GM21529 (cell line): ENCODE measurements at regions not wholly inside any gene's neighbourhood (a gene's known extent, or its start where the extent isn't known, plus 50 kb on each side); places are given as distances from the start of the nearest gene placed in this dataset.
"Not testable (repeated sequence)": the region's sequence is repeated elsewhere in the genome, so short reads cannot be mapped to it uniquely, and the experiment has no call there.

Experiments used
- ATAC-seq: cut with Tn5 transposase; IDR thresholded peaks from one replicate; pipeline ENCODE4 v1.9.1; 2021; ENCODE audit not compliant: unreplicated experiment

DNA sequence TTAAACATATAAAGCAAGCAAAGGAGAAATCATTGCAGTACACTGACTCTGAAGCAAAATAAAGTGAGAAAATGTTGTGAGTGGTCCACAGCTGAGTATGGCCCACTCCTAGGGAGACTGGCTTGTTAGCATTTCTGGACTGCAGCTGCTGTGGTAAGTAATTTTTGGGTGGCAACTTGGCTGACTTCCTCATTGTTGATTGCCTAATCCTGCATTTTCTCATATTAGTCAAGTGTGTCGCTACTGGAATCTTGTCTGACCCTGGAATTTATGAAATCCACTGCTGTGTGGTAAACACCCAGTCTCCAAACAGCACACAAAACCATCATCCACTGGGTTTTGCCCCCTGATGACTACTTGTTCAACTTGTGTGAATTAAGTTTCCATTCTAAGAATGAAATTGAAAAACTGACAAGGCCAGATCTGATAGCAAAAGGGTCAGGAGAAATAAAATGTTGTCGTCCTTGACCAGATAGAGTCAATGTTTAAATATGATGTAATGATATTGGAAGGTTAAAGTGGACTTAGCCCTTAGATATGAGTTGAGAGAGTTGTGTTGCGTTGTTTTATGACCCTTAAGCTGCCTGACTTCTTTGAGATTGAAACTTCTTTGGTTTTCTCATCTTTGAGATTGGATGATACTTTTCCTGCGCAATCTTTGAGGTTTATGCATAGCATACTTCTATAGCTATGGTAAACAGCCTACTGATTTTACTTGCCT is 106.6 kb upstream of the SEC22B start:
- not testable (repeated sequence) for ATAC-seq

DNA sequence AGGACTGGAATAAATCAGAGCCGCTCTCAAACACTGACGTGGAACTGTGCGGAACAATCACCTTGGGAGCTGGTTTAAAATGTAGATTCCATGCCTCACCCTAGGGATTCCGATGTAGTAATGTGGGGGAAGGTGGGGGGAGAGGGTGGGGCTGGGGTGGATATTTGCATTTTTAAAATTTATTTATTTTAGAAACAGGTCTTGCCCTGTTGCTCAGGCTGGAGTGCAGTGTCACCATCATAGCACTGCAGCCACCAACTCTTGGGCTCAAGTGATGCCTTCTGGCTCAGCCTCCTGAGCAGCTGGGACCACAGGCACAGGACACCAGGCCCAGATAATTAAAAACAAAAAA is 101.9 kb upstream of the SEC22B start:
- ATAC-seq, result not testable (repeated sequence)

DNA sequence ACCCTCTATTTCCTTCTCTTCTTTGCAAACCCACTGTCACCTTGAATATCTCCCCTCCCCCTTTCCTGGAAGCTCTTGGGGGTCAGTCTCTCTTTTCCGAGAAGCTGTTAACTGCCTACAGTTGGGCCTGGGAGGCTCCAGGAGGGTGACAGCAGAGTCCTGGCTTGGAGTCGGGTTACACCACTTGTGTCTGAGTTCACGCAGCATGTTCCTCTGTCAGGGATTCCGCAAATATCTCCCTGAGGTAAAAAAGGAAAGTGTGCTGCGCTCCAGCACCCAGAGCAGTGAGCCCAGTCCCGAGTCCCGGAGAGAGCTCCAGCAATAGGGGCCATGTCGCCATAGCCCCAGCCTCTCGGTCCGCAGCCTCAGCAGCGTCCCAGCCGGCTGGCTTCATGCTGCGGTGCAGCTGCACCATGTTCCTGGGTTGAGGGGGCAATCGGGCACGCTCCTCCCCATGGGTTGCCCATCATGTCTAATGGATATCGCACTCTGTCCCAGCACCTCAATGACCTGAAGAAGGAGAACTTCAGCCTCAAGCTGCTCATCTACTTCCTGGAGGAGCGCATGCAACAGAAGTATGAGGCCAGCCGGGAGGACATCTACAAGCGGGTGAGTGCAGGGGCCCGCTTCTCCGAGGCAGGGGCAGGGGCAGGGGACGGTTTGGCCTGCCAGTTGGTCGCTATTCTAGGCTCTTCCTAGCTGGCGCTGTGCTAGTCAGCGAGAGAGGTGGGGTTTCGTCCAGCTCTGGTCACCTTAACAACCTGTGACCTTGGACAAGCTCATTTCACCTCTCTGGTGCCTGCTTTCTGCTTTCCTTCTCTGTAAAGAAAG is 101.3 kb upstream of the SEC22B start:
- not testable (repeated sequence) for ATAC-seq

DNA sequence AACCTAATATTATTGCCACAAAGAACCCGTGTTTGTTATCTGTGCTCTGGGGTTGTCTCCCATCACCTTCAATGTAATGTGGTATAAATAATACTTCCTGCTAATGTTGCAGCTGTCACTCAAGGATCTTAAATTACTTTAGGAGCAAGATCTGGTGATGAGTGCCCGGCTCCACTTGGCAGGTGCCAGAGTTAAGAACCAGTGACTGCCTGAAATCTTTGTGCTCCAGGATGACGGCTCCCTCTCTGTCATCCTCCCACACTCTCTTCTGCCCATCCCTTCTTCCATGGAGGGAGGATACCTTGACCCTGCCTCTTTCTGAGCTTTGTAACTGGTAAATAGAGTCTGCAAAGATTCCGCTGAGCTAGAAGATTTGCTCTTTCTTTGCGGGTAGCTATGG is 100.4 kb upstream of the SEC22B start:
- ATAC-seq, result not testable (repeated sequence)

DNA sequence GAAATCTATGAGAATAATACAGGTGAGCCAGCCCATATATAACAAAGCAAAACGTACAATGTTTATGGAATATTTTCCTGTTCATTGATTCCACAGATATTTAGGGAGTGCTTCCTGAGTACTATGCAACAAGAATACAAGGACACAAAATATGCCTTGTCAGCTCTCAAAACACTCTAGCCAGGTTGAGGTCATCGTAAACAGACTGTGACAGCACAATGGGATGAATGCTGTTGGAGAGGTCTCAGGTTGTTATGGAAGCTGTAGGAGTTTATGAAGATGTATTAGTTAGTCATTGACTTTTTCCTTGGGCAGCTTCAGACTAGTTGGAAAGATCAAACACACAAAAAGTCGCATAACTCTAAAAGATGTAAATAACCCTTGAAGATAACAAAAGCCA is 98.1 kb upstream of the SEC22B start:
- ATAC-seq, result not testable (repeated sequence)

DNA sequence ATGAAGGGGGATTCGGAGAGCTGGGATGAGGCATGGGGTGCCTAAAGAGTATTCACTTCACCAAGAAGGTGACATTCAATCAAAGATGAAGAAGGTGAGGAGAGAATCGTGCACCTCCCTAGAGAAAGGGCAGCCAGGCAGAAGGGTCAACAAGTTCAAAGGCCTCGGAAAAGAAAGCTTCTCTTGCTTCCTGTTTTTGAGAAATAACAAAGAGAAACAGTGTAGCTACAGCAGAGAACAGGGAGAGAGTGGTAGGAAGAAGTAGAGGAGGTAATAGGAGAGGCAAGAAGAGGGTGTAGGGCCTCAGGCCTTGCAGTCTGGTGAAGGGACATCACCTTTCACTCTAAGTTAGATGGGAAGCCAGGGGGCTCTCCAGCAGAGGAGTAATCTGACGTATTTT is 97.0 kb upstream of the SEC22B start:
- ATAC-seq, result not testable (repeated sequence)

DNA sequence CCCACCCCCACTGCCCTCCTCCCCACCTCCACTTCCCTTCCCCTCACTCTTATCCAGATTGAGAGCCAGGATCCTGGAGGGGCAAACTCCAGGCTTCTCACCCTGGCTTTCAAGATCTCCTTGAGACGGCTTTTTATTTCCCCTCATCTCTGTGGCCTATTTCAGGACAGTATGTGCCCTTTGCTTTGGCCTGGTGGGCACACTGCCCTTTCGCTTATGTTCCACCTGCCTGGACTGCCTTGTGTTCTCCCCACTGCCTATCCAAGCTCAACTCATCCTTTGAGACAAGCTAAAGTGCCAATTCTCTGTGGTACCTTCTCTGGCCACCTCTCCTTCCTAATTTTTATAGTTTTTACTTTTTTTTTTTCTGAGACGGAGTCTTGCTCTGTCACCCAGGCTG is 95.9 kb upstream of the SEC22B start:
- ATAC-seq, result not testable (repeated sequence)

DNA sequence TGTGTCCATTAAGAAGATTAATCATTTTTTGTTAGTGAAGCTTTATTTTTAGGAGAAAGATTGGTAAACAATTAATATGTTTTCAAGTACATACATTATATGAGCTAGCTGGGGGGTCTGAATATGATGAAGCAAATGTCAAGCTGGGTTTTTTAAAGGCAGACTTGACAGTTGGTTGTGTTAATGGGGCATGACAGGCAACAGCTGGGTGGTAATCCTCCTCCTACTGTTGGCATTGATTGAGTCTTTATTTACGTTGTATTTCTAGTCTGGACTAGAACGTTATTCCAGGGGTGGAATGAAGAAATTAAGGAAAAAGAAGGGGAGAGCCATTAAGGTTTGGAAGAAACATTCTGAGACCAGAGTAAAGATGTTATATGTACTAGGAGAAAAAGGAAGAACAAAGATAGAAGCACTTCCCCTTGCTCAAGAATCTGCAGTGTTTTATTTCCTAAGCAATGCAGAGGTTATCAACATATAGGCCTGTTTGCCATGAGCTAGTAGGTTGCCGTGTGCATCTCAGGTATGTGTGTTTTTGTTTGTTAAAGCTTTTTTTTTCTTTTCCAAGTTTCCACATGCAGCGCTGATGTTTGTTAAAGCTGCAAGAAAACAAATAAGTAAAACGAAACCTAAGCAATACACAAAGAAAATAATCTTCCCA is 95.4 kb upstream of the SEC22B start:
- ATAC-seq, result not testable (repeated sequence)

DNA sequence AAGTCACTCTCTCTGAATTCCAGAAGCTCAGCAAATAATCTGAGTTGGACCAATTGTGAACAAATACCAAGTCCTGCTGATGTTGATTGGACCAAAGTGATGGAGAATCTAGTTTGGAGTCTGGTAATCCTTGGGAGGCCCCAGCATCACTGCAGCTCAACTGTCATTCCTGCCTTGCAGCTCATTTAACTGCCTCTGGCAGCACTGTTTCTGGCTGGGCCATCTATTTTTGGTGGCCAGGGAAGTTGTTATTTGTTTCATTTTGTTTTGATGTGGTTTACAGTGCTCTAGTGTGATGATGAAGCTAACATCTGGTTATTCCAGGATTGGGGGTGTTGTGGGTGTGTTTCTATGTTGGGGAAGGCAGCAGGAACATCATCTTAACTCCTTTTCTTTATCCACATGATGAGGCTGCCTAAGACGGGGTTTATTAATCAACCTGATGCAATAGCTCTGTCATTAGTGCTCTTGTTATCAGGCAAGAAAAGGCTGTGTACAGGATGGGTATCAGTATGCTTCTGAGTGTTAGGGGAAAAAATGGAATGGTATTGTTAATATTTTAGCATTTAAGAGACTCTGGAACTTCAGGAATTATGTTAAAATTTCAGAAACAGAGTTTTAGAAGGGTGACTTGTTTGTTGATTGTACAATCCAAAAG is 91.7 kb upstream of the SEC22B start:
- ATAC-seq, result not testable (repeated sequence)

DNA sequence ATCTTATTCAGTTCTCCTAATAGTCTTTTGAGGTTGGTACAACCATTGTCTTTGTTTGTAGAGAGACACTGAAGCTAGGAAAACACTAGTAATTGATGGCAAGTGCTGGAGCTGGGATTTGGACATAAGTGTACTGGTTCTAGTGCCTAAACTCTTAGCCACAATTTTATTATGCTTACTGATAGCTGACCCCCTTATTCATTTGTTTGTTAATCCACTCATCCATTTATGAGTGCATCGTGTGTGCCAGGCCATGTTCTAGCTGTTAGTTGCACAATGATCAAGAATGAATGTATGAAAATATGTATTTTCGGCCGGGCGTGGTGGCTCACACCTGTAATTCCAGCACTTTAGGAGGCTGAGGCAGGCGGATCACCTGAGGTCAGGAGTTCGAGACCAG is 88.2 kb upstream of the SEC22B start:
- ATAC-seq, result not testable (repeated sequence)

DNA sequence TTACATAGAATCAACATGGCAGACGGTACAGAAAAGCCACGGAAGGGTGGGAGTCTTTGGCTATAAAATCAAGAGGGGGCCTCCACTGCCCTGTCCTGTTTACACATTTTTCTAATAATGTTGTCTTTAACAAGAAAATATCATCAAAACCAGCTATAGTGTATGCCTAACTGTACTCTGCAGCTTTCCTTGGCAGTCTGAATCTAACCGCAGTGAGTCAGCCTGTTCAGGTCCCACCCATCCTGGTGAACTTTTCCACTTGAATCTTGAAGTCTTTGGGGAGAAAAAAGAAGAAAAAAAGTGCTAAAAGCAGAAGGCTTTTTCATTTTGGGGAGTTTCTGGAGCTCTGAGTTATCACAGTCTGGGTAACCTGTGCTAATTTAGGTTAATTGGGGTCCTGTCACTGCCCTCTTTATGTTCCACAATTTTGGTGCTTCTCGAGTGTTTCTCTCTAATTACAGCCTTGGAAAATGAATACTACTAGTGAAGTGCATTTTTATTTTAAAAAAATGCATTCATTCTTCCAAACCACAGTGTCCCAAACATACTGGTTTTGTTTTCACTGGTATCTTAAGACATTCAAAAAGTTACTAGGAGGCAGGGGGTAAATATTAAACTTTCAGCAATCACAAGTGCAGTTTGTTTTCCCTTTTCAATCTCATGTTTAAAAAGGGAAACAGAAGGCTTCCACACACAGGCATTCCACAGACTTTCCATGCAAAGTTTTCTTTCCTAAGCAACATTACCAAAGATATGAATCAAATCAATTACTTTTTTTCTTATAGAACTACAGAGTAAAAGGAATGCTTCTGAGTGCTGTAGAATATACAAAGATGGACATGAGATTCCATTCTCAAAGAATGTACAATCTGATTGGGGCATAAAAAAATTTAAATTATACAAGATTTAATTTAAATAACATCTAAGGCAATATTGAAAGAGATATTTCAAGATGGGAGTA is 86.8 kb upstream of the SEC22B start:
- ATAC-seq, result not testable (repeated sequence)

DNA sequence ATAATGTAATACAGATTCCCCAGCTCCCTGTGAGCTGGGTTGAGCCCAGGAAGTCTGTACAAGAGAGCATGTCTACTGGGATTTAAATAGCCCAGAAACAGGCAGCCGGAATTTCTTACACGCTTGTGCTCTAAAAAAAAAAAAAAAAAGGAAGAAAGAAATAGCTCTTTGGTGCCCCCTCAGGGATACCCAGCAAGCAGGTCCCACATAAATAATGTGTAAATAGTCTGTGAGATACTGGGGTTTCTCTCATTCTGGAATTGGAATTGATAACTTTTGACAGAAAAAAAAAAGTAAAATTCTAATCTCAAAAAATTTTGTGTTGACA is 81.4 kb upstream of the SEC22B start:
- not testable (repeated sequence) for ATAC-seq

DNA sequence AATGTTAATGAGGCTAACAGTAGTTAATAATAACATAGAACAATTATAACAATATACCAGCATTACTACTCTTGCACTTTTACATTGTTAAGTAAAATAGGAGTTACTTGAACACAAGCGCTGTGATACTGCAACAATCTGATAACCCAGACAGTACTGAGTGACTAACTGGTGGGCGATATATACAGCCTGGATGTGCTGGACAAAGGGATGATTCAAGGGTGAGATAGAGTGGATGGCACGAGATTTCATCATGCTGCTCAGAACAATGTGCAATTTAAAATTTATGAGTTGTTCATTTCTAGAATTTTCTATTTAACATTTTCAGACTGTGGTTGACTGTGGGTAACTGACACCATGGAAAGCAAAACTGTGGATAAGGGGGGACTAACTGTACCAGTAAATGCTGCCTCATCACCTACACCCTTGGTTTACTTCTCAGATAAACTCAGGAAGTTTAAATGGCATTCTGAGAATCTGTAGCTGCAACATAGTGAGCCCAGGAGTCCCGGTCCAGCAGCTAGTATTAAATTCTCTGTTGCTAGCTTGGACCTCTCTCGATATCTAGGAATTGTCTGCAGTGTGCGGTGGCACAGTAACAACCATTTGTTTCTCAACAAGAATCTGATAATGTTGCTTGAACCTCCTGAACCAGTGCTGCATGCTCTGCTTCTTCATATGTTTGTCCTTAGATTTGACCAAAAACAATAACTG is 80.9 kb upstream of the SEC22B start:
- ATAC-seq, result not testable (repeated sequence)

DNA sequence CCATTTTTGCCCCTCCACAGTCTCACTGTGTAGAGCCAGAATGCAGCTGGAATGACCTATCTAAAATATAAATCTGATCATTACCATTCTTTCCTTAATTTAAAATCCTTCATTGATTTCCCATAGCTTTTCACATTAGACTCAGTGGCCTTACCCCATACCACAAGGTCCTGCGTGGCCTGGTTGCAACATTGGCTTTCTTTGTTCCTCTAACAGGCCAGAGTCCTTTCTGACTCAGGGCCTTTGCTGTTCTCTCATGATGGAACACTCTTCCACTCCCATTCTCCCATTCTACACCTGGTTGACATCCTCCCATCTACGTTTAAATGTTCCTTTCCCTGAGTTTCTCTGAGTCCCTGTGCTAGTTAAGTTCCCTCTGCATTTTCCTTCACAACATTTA is 74.4 kb upstream of the SEC22B start:
- ATAC-seq, result not testable (repeated sequence)

DNA sequence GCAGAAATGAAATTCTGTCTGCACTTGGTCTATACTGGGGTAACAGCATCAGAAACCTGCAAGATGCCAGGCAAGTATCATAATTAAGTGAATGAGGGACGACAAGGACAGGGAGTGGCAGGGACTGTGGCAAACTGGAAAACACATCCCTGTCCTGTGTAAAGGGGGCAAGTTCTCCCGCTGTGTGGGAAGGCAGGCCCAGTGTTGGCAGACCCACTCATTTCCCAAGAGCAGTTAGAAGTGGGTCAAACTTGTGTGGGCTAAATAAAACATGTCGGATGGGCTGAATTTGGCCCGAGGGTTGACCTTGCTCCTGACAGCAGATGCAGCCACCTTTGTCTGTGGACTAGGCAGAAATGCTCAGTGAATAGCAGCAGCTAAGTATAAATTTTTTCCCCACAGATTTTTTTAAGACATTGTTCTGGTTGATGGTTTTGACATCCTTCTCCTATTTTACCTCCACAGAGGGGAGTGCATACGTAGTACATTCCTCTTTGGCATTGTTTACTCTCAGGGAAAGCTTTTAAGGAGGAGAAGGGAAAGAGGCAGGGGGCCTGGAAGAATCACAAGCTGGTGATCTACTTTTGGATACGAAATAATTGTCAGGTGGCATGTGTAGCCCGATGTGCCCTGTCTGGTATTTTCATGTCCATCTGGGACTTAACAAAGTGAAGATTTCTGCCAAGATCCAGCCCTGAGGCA is 72.6 kb upstream of the SEC22B start:
- ATAC-seq, result not testable (repeated sequence)

DNA sequence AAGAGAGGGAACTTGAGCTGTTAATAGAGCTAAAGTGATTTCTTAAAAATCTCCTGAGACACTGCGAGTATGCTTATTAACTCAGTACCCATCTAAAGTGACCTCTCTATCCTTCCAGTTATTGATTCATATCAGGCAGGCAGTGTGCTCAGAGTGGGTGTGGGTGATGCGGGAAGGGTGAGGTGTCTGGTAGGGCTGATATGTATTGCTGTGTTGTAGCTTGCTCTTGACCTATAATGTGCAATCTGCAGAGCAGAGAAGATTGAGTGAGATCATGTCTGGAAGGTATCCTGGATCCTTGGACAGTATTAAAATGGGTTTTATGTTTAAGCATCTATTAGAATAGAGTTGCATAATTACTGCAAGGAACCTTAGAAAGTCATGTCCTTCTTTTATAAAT is 71.9 kb upstream of the SEC22B start:
- ATAC-seq, result not testable (repeated sequence)

DNA sequence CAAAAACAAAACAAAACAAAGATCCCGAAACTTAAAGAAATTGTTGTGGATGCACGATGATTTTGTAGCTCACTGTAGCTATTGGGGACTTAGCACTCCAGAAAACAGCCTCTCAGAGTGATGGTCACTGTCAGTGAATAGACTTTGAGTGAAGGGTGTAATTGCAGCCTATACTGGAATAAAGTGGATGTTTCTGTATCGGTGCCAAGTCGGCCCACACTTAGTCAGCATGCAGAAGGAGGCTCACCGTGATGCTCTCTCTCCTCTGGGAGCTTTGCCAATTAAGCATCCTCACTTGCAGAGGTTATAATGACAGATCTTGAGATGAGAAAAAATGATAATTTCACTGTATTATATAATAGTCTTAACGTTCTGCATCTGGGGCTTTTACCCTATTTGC is 67.5 kb upstream of the SEC22B start:
- ATAC-seq, result not testable (repeated sequence)

DNA sequence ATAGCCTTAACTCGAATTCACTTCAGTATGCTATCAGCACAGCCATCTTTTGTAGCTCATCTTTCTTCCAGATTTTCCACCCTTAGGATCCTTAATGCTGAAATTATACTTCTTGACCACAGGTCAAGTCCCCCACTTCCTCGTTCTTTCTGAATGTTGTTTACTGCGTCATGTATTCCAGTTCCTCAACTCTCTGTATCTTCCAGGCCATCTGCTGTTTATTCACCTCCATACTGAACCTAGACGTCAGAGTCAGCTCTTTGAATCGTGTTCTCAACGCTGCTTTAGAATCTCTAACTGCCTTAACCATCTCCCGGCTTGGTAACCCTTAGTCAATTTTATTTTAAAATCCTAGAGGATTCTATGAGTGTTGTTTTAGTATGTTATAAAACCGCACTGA is 66.3 kb upstream of the SEC22B start:
- ATAC-seq, result not testable (repeated sequence)

DNA sequence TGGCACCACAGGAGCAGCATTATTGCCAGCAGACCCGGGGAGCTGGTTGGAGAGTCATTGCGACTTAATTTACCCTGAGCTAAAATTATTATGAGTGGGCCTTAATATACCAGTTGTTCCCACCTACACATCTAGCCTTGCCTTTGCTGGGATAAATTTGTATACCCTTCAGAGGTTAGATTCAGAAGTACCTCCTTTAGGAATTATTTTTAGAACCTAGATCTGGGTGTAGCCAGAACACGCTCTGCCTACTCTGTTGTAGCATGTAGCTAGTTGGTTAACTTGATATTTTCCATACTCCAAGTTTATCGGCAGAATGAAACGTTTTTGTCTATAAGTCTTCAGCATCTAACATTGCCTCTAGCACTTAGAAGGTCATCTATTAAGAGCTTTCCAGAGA is 65.5 kb upstream of the SEC22B start:
- ATAC-seq, result not testable (repeated sequence)
